Ureter (tissue), 1 donor: ENCODE measurements at regions not wholly inside any gene's neighbourhood (a gene's known extent, or its start where the extent isn't known, plus 50 kb on each side); places are given as distances from the start of the nearest gene placed in this dataset.
"Not testable (repeated sequence)": the region's sequence is repeated elsewhere in the genome, so short reads cannot be mapped to it uniquely, and the experiment has no call there.

ENCODE experiments used
- DNase-seq: peaks from one replicate; pipeline ENCODE4 v3.0.0-alpha.2; 2020; ENCODE audit warnings: low spot score
- donor health status: DM: yes; HTN: yes; CAD: no.

GRCh38 chr16:16561532-16561931 is 182.6 kb downstream of the NPIPA7 start:
- DNase-seq = not testable (repeated sequence)

- not testable (repeated sequence) for DNase-seq
Observed at GRCh38 chr16:16563962-16564361, 185.0 kb downstream of the NPIPA7 start.

- not testable (repeated sequence) for DNase-seq
Observed at GRCh38 chr16:16565326-16565725, 186.4 kb downstream of the NPIPA7 start.

GRCh38 chr16:16570055-16570454 is 191.1 kb downstream of the NPIPA7 start:
- DNase-seq = not testable (repeated sequence)

- not testable (repeated sequence) for DNase-seq
Observed at GRCh38 chr16:16570874-16571273, 191.9 kb downstream of the NPIPA7 start.

- DNase-seq = not testable (repeated sequence)
Observed at GRCh38 chr16:16572130-16572774, 193.3 kb downstream of the NPIPA7 start.

GRCh38 chr16:16577062-16577461 is 198.1 kb downstream of the NPIPA7 start:
- not testable (repeated sequence) for DNase-seq

GRCh38 chr16:16578701-16579100 is 199.8 kb downstream of the NPIPA7 start:
- no peak for DNase-seq

GRCh38 chr16:16582916-16583315 is 204.0 kb downstream of the NPIPA7 start:
- not testable (repeated sequence) for DNase-seq

GRCh38 chr16:16586073-16586651 is 207.2 kb downstream of the NPIPA7 start:
- not testable (repeated sequence) for DNase-seq

- not testable (repeated sequence) for DNase-seq
Observed at GRCh38 chr16:16586969-16587368, 208.0 kb downstream of the NPIPA7 start.

- DNase-seq = not testable (repeated sequence)
Observed at GRCh38 chr16:16588436-16588835, 209.5 kb downstream of the NPIPA7 start.

- not testable (repeated sequence) for DNase-seq
Observed at GRCh38 chr16:16590654-16591318, 211.8 kb downstream of the NPIPA7 start.

- peak; percentile 55 for DNase-seq
Observed at GRCh38 chr16:16593156-16593863, 214.4 kb downstream of the NPIPA7 start.

- not testable (repeated sequence) for DNase-seq
Observed at GRCh38 chr16:16595029-16595718, 216.2 kb downstream of the NPIPA7 start.

- DNase-seq = not testable (repeated sequence)
Observed at GRCh38 chr16:16601239-16601638, 222.3 kb downstream of the NPIPA7 start.

- not testable (repeated sequence) for DNase-seq
Observed at GRCh38 chr16:16607401-16608082, 228.6 kb downstream of the NPIPA7 start.

GRCh38 chr16:16609627-16610026 is 230.7 kb downstream of the NPIPA7 start:
- not testable (repeated sequence) for DNase-seq

GRCh38 chr16:16610389-16610967 is 231.5 kb downstream of the NPIPA7 start:
- not testable (repeated sequence) for DNase-seq

- DNase-seq = not testable (repeated sequence)
Observed at GRCh38 chr16:16613212-16613611, 234.3 kb downstream of the NPIPA7 start.

- not testable (repeated sequence) for DNase-seq
Observed at GRCh38 chr16:16614484-16614883, 235.5 kb downstream of the NPIPA7 start.
